ENCODE measurements at regions not wholly inside any gene's neighbourhood (a gene's known extent, or its start where the extent isn't known, plus 50 kb on each side); places are given as distances from the start of the nearest gene placed in this dataset.

DNA sequence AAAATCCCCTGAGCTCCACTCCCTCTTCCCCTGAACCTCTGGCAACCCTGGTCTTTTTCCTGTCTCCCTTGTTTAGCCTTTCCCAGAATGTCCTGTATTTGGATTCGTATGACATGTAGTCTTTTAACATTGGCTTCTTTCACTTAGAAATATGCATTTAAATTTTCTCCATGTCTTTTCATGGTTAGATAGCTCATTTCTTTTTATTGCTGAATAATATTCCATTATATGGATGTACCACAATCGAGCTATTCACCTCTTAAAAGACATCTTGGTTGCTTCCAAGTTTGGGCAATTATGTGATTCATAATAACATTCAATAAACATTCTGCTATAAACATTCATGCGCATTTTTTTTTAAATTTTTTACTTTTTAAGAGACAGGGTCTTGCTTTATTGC lies 99.6 kb upstream of the ZNF536 start:
- TF ChIP-seq CTCF (IDR thresholded peaks at IDR 0.05) (no peak), POLR2A (IDR thresholded peaks at IDR 0.05) (no peak), EP300 (IDR thresholded peaks at IDR 0.05) (no peak)
